Lung (tissue), 11 donors: ENCODE measurements at regions not wholly inside any gene's neighbourhood (a gene's known extent, or its start where the extent isn't known, plus 50 kb on each side); places are given as distances from the start of the nearest gene placed in this dataset.

ENCODE experiments used
- ATAC-seq: fragments of 200-7000 bp; cut with Tn5 transposase; one replicate; pipeline ENCODE4 v1.9.1; 2020; ENCODE audit warnings: moderate number of reproducible peaks; ENCODE audit not compliant: insufficient read depth, low FRiP score
- DNase-seq, 3 donors: peaks; one replicate each; pipeline ENCODE4 v3.0.0-alpha.2; 2013 to 2017
- H3K27ac ChIP-seq, 2 donors: one replicate each; pipeline ENCODE4 v1.5.1; 2013; ENCODE audit warnings: mild to moderate bottlenecking in 2 of 2, moderate library complexity in 2 of 2, control low read depth in 1 of 2, inconsistent platforms in 1 of 2, low read depth in 1 of 2, low read length in 1 of 2
- H3K27me3 ChIP-seq, 3 donors: one replicate each; pipeline ENCODE4 v1.5.1; 2013; ENCODE audit warnings: low read length in 2 of 3; ENCODE audit not compliant: control insufficient read depth in 3 of 3, insufficient read depth in 3 of 3
- H3K36me3 ChIP-seq, 4 donors: one replicate each; pipeline ENCODE4 v1.5.1; 2013; ENCODE audit warnings: low read length in 4 of 4, mild to moderate bottlenecking in 1 of 4, moderate library complexity in 1 of 4; ENCODE audit not compliant: control insufficient read depth in 4 of 4, insufficient read depth in 4 of 4
- H3K4me1 ChIP-seq, 5 donors: one replicate each; pipeline ENCODE4 v1.5.1; 2013; ENCODE audit warnings: low read length in 5 of 5, mild to moderate bottlenecking in 2 of 5, moderate library complexity in 1 of 5; ENCODE audit not compliant: control insufficient read depth in 5 of 5, insufficient read depth in 5 of 5
- H3K4me3 ChIP-seq: one replicate; pipeline ENCODE4 v1.5.1; 2013; ENCODE audit warnings: mild to moderate bottlenecking, control low read depth, moderate library complexity
- H3K9ac ChIP-seq, 2 donors: one replicate each; pipeline ENCODE4 v1.5.1; 2013; ENCODE audit warnings: low read length in 2 of 2, control low read depth in 1 of 2; ENCODE audit not compliant: insufficient read depth in 1 of 2
- H3K9me3 ChIP-seq, 4 donors: one replicate each; pipeline ENCODE4 v1.5.1; 2013; ENCODE audit warnings: low read length in 3 of 4, mild to moderate bottlenecking in 1 of 4, moderate library complexity in 1 of 4; ENCODE audit not compliant: control insufficient read depth in 4 of 4, insufficient read depth in 3 of 4
- CTCF ChIP-seq: IDR thresholded peaks from 2 replicates; pipeline ENCODE4 v1.5.1; 2012; ENCODE audit warnings: mild to moderate bottlenecking; ENCODE audit errors: control extremely low read depth, extremely low read depth
- WGBS, 2 donors: extraction: QIAGEN DNeasy Blood & Tissue Kit; methylation state at CpG; one replicate each; pipeline ENCODE4 v1.1.7; 2013; 5-methylcytosine and 5-hydroxymethylcytosine counted together
- donor health status: control.
- donor health status: control.
- donor health status: Bipolar disorder and iron deficiency.
- donor health status: healthy.
- donor health status: DM: yes; HTN: yes; CAD: no.

GRCh38 chr1:59146651-59147358, 150.1 kb upstream of the FGGY start:
- ATAC-seq (no peak), DNase-seq (peak; percentile 42 to 56 (median 56))
- Histone ChIP-seq H3K27me3 (no peaks in the 10 kb centered on the region), H3K36me3 (no peaks in the 10 kb centered on the region), H3K9me3 (no peaks in the 10 kb centered on the region), H3K4me3 (peak overlapping the region; percentile 43), H3K4me1 (peaks cover 0 to 17% (median 6%) of the 10 kb centered on the region in 5 donors), H3K9ac (peak overlapping the region in 1 of 2 donors; percentile 58), H3K27ac (peak overlapping the region; percentile 69 to 80)
- TF ChIP-seq CTCF = no peak
- WGBS, 2 donors = 4 to 5% methylated on average over 51 to 52 of the region's 52 CpGs

- ATAC-seq = no peak
Observed at GRCh38 chr1:59149435-59149834, 147.5 kb upstream of the FGGY start.

GRCh38 chr1:59150577-59151386, 146.1 kb upstream of the FGGY start:
- ATAC-seq (peak; percentile 83), DNase-seq (peak in 2 of 3 donors; percentile 50 to 58)
- no peak overlapping the region for H3K4me3 ChIP-seq
- H3K4me1 ChIP-seq = peaks cover 0 to 13% (median 8%) of the 10 kb centered on the region in 5 donors
- WGBS, 2 donors = 26 to 35% methylated on average over 4 of the region's 4 CpGs
- no peaks in the 10 kb centered on the region for H3K9me3 ChIP-seq
- no peaks in the 10 kb centered on the region for H3K27me3 ChIP-seq
- no peaks in the 10 kb centered on the region for H3K36me3 ChIP-seq
- peak overlapping the region; percentile 57 to 91 for H3K27ac ChIP-seq
- no peak for TF ChIP-seq CTCF
- H3K9ac ChIP-seq = no peak overlapping the region

More at GRCh38 chr1:59149435-59149834, 147.5 kb upstream of the FGGY start:
- no peak for TF ChIP-seq CTCF
- DNase-seq = no peak
- H3K27ac ChIP-seq = no peak overlapping the region
- no peaks in the 10 kb centered on the region for H3K27me3 ChIP-seq
- H3K9ac ChIP-seq = no peak overlapping the region
- H3K9me3 ChIP-seq = no peaks in the 10 kb centered on the region
- WGBS, 2 donors = 97 to 98% methylated on average over 5 of the region's 5 CpGs
- no peaks in the 10 kb centered on the region for H3K36me3 ChIP-seq
- H3K4me1 ChIP-seq = peaks cover 0 to 13% (median 6%) of the 10 kb centered on the region in 5 donors
- no peak overlapping the region for H3K4me3 ChIP-seq
